Endothelial cell (in vitro differentiated cells): ENCODE measurements at regions not wholly inside any gene's neighbourhood (a gene's known extent, or its start where the extent isn't known, plus 50 kb on each side); places are given as distances from the start of the nearest gene placed in this dataset.

Experiments
- DNase-seq: peaks from one replicate; pipeline ENCODE4 v3.0.0; 2021; ENCODE audit warnings: low spot score
- H3K27ac Mint-ChIP-seq: one replicate; pipeline ENCODE4 v1.8.0; 2021; ENCODE audit warnings: mixed read lengths, inconsistent platforms; ENCODE audit not compliant: unreplicated experiment
- H3K27me3 Mint-ChIP-seq: one replicate; pipeline ENCODE4 v1.8.0; 2021; ENCODE audit warnings: mild to moderate bottlenecking, moderate library complexity, mixed read lengths, inconsistent platforms; ENCODE audit not compliant: unreplicated experiment
- H3K36me3 Mint-ChIP-seq: one replicate; pipeline ENCODE4 v1.8.0; 2021; ENCODE audit warnings: mild to moderate bottlenecking, low read depth, mixed read lengths, inconsistent platforms; ENCODE audit not compliant: unreplicated experiment
- H3K4me1 Mint-ChIP-seq: one replicate; pipeline ENCODE4 v1.8.0; 2021; ENCODE audit warnings: mild to moderate bottlenecking, mixed read lengths, inconsistent platforms; ENCODE audit not compliant: unreplicated experiment
- H3K4me3 Mint-ChIP-seq: one replicate; pipeline ENCODE4 v1.8.0; 2021; ENCODE audit warnings: mild to moderate bottlenecking, mixed read lengths, inconsistent platforms; ENCODE audit not compliant: unreplicated experiment
- H3K9me3 Mint-ChIP-seq: one replicate; pipeline ENCODE4 v1.8.0; 2021; ENCODE audit warnings: mixed read lengths, inconsistent platforms; ENCODE audit not compliant: unreplicated experiment
- TF ChIP-seq, protein P1 (sequence below): fragments of 200-600 bp; sonication (generic); IDR thresholded peaks from one replicate; pipeline ENCODE4 v1.5.0; 2021; ENCODE audit warnings: antibody characterized with exemption; ENCODE audit not compliant: unreplicated experiment

DNA sequence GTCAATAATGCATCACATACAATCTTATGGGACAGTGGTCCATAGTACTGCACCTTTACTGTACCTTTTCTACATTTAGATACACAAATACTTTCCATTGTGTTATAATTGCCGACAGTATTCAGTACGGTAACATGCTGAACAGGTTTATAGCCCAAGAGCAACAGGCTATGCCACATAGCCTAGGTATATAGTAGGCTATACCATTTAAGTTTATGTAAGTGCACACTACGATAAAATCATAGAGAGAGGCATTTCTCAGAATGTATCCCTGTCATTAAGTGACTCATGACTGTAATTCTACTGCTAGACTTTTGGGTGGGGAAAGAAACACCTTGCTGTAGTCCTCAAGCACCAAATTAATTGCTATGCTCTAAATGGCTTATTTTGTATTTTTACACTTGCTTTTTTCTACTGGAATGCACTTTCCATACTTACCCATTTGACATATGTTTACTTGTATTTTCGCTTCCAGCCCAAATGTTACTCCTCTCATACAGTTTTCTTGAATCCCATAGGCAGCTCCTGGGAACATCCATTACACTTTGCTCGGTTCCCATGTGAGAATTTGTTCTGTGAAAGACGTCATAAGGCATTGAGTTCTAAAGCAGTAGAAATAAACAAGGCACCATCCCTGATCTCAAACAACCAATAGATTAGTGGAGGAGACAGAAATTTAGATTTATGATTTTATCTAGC is 714.0 kb upstream of the ID2 start:
- H3K27ac Mint-ChIP-seq, result no peak overlapping the region

DNA sequence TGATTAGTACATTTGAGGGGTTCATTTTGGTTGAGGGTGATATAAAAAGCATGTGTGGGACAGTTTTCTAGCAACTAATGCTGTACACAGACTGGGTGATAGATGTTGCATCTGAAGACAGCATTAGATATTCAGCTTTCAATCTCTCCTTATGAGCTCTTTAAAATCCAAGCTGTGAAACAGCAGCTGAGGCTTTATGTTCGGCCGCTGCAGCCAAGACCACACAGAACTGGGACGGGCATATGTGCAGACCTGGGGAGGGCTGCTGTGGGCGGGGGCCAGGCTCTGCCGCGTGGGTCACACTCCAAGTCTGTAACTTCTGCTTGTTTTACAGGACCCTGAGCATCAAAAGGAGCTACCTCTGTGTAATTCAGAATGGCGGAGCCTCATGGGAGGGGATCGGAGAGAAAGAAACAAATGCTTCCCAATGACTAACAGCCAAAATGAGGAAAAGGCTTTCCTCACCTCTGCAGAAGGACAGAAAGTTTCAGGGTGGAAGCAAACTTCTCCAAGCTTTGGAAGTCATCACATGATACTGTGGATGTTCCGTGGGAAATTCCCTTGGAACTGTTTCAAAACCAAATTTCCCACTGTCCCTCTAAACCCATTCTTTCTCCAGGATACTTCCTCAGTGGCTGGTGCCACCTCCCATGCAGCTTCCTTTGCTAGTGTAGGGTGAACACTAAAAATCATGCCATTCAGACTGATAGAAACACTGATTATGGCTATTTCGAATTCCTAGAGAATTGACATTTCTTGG is 711.9 kb upstream of the ID2 start:
- no peaks in the 10 kb centered on the region for H3K9me3 Mint-ChIP-seq
- peaks cover 10% of the 10 kb centered on the region for H3K4me1 Mint-ChIP-seq
- DNase-seq, result no peak
- H3K4me3 Mint-ChIP-seq, result no peak overlapping the region
- H3K27me3 Mint-ChIP-seq, result no peaks in the 10 kb centered on the region
- H3K27ac Mint-ChIP-seq, result no peak overlapping the region
- no peaks in the 10 kb centered on the region for H3K36me3 Mint-ChIP-seq
- TF ChIP-seq, protein P1, sequence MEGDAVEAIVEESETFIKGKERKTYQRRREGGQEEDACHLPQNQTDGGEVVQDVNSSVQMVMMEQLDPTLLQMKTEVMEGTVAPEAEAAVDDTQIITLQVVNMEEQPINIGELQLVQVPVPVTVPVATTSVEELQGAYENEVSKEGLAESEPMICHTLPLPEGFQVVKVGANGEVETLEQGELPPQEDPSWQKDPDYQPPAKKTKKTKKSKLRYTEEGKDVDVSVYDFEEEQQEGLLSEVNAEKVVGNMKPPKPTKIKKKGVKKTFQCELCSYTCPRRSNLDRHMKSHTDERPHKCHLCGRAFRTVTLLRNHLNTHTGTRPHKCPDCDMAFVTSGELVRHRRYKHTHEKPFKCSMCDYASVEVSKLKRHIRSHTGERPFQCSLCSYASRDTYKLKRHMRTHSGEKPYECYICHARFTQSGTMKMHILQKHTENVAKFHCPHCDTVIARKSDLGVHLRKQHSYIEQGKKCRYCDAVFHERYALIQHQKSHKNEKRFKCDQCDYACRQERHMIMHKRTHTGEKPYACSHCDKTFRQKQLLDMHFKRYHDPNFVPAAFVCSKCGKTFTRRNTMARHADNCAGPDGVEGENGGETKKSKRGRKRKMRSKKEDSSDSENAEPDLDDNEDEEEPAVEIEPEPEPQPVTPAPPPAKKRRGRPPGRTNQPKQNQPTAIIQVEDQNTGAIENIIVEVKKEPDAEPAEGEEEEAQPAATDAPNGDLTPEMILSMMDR, result no peak

More for the DNA sequence above, 714.0 kb upstream of the ID2 start:
- Mint-ChIP-seq H3K4me1 (peaks cover 10% of the 10 kb centered on the region), H3K9me3 (no peaks in the 10 kb centered on the region), H3K4me3 (no peak overlapping the region), H3K27me3 (no peaks in the 10 kb centered on the region), H3K36me3 (no peaks in the 10 kb centered on the region)
- DNase-seq, result no peak
- TF ChIP-seq, protein P1, result no peak

DNA sequence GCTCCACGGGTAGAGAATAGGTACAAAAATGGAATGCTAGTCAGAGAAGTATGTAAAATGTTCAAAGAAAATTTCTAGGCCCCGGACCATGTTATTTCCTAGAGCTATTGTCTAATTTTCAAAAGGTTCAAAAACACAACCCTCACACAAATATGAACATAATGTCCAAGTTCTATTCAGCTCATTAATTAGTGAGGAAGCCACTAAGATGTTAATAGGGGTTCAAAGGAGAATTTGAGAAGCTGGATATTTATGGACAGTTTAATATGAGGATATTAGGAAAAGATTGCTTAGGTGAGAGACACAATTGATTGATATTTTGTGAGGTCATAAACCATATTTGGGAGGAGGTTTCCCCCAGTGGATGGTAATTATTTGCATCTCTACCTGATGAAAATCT is 710.6 kb upstream of the ID2 start:
- no peak for DNase-seq
- Mint-ChIP-seq H3K4me3 (no peak overlapping the region), H3K4me1 (peaks cover 10% of the 10 kb centered on the region), H3K36me3 (no peaks in the 10 kb centered on the region), H3K27ac (no peak overlapping the region), H3K9me3 (no peaks in the 10 kb centered on the region), H3K27me3 (no peaks in the 10 kb centered on the region)
- TF ChIP-seq, protein P1, result no peak

DNA sequence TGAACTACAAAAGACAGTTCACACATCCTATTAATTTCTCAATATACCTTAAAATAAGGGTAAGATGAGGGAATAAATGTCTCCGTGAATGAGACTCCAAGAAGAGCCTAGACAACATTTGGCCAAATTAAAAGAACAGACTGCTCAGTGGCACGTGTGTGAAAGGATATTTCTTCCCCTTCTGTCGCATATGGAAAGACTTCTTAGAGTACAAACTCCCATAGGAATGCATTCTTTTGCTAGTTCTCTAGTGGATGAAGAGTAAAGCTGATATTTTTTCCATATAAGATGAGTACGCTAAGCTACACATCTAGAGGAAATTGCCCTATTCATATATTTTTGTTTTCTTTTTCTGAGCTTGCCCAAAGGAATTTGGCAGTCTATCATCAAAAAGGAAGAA is 710.0 kb upstream of the ID2 start:
- H3K4me1 Mint-ChIP-seq, result peaks cover 10% of the 10 kb centered on the region
- no peak overlapping the region for H3K27ac Mint-ChIP-seq
- no peaks in the 10 kb centered on the region for H3K27me3 Mint-ChIP-seq
- no peak for DNase-seq
- H3K9me3 Mint-ChIP-seq, result no peaks in the 10 kb centered on the region
- H3K36me3 Mint-ChIP-seq, result no peaks in the 10 kb centered on the region
- no peak overlapping the region for H3K4me3 Mint-ChIP-seq
- TF ChIP-seq, protein P1, result no peak

DNA sequence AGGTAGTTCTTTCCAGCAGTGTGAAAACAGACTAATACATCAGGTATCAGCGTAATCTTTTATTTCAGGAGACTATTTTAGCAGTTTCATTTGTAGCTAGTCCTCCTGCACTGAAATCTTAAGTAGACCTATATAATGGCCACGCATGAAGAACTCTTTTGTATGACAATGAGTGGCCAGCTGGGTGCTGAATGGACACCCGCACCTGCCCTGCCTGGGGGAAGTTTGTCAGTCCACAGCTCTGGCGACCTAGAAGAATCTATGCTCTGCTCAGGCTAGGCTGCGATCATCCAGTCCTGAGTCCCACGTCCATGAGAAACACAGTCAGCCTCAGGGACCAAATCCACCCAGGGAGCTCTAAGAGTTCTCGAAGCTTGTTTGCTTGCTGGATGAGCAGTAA is 709.2 kb upstream of the ID2 start:
- TF ChIP-seq, protein P1, result no peak
- Mint-ChIP-seq H3K9me3 (no peaks in the 10 kb centered on the region), H3K4me3 (no peak overlapping the region), H3K27me3 (no peaks in the 10 kb centered on the region), H3K4me1 (peaks cover 10% of the 10 kb centered on the region), H3K27ac (no peak overlapping the region), H3K36me3 (no peaks in the 10 kb centered on the region)
- no peak for DNase-seq
